B cell (primary cell): ENCODE measurements at regions not wholly inside any gene's neighbourhood (a gene's known extent, or its start where the extent isn't known, plus 50 kb on each side); places are given as distances from the start of the nearest gene placed in this dataset.

ENCODE experiments used
- ATAC-seq: fragments of 200-7000 bp; cut with Tn5 transposase; one replicate; pipeline ENCODE4 v1.10.0; 2021; ENCODE audit warnings: low read depth, mild to moderate bottlenecking, moderate number of reproducible peaks, moderate library complexity
- CTCF ChIA-PET: fragments of 350-600 bp; sonication (Branson Sonifier 250); formaldehyde crosslinking; loops from one replicate; lab custom pipeline; 2021; ENCODE audit warnings: antibody characterized with exemption, inconsistent platforms; lab: Charles Lee
- POLR2A ChIA-PET: fragments of 350-600 bp; sonication (Branson Sonifier 250); formaldehyde crosslinking; loops from one replicate; lab custom pipeline; 2021; ENCODE audit warnings: antibody characterized with exemption; lab: Charles Lee
- DNase-seq: peaks from one replicate; pipeline ENCODE4 v3.0.0; 2013
- H2AFZ ChIP-seq: 2 replicates; pipeline ENCODE4 v1.6.1; 2012; ENCODE audit warnings: mild to moderate bottlenecking, low read depth, low read length; ENCODE audit not compliant: insufficient read depth, poor library complexity, severe bottlenecking
- H3K27ac ChIP-seq, 2 donors: 1 replicate in 1 of 2; 2 replicates in 1 of 2; pipeline ENCODE4 v1.5.1; 2012 to 2013; ENCODE audit warnings: low read length in 2 of 2, mild to moderate bottlenecking in 2 of 2, moderate library complexity in 1 of 2
- H3K27me3 ChIP-seq, 4 experiments: fragments of 200-600 bp in 1 of 4; sonication (generic) in 1 of 4; replicated peaks in 1 of 4; 1 replicate in 2 of 4; 2 replicates in 2 of 4; pipeline versions ENCODE4 v1.6.1 to v1.7.0; 2013 to 2016; ENCODE audit warnings: low read length in 3 of 4, mild to moderate bottlenecking in 2 of 4, mixed read lengths in 1 of 4, moderate library complexity in 1 of 4; ENCODE audit not compliant: insufficient read depth in 4 of 4, control insufficient read depth in 3 of 4; ENCODE audit errors: control extremely low read depth in 1 of 4
- H3K36me3 ChIP-seq, 2 experiments: replicated peaks in 1 of 2; 1 replicate in 1 of 2; 2 replicates in 1 of 2; pipeline versions ENCODE4 v1.6.1 to v1.7.1; 2013; ENCODE audit warnings: low read length in 1 of 2; ENCODE audit not compliant: insufficient read depth in 2 of 2, control insufficient read depth in 1 of 2; ENCODE audit errors: control extremely low read depth in 1 of 2, extremely low read depth in 1 of 2
- H3K4me1 ChIP-seq, 2 donors: fragments of 200-600 bp in 1 of 2; sonication (generic) in 1 of 2; 1 replicate in 1 of 2; 2 replicates in 1 of 2; pipeline versions ENCODE4 v1.5.1 to v1.6.1; 2013 to 2017; ENCODE audit warnings: low read length in 2 of 2; ENCODE audit not compliant: control insufficient read depth in 2 of 2, insufficient read depth in 2 of 2
- H3K4me2 ChIP-seq: replicated peaks from 2 replicates; pipeline ENCODE3; 2012; ENCODE audit warnings: mild to moderate bottlenecking, low read depth, low read length; ENCODE audit not compliant: poor library complexity, severe bottlenecking
- H3K4me3 ChIP-seq, 5 experiments: fragments of 200-600 bp in 1 of 5; sonication (generic) in 1 of 5; 1 replicate in 3 of 5; 2 replicates in 2 of 5; pipeline versions ENCODE4 v1.5.1 to v1.7.0; 2011 to 2016; ENCODE audit warnings: low read length in 4 of 5, mild to moderate bottlenecking in 4 of 5, low read depth in 2 of 5, control low read depth in 1 of 5, moderate library complexity in 1 of 5; ENCODE audit not compliant: insufficient read depth in 1 of 5; ENCODE audit errors: control extremely low read depth in 1 of 5, extremely low read depth in 1 of 5
- H3K79me2 ChIP-seq: fragments of 200-600 bp; sonication (generic); one replicate; pipeline ENCODE4 v1.6.0; 2016; ENCODE audit warnings: low read length; ENCODE audit not compliant: control insufficient read depth, insufficient read depth
- H3K9ac ChIP-seq: fragments of 200-600 bp; sonication (generic); 2 replicates; pipeline ENCODE4 v1.6.1; 2017; ENCODE audit warnings: mild to moderate bottlenecking, low read length, moderate library complexity
- H3K9me3 ChIP-seq, 3 donors: one replicate each; pipeline versions ENCODE4 v1.6.1 to v1.7.1; 2013; ENCODE audit warnings: low read length in 2 of 3; ENCODE audit not compliant: control insufficient read depth in 2 of 3, insufficient read depth in 1 of 3; ENCODE audit errors: control extremely low read depth in 1 of 3
- H4K20me1 ChIP-seq: 2 replicates; pipeline ENCODE4 v1.6.0; 2012; ENCODE audit warnings: mild to moderate bottlenecking, low read length; ENCODE audit not compliant: insufficient read depth, control insufficient read depth, poor library complexity, severe bottlenecking
- H3K27ac Mint-ChIP-seq: one replicate; pipeline ENCODE4 v1.8.0; 2021; ENCODE audit warnings: mixed read lengths
- H3K27me3 Mint-ChIP-seq: one replicate; pipeline ENCODE4 v1.8.0; 2021; ENCODE audit warnings: mixed read lengths
- H3K4me1 Mint-ChIP-seq: one replicate; pipeline ENCODE4 v1.8.0; 2021; ENCODE audit warnings: mixed read lengths
- H3K4me3 Mint-ChIP-seq: one replicate; pipeline ENCODE4 v1.8.0; 2021; ENCODE audit warnings: mixed read lengths
- H3K9me3 Mint-ChIP-seq: one replicate; pipeline ENCODE4 v1.8.0; 2022; ENCODE audit warnings: mixed read lengths; ENCODE audit not compliant: insufficient read depth
- EZH2 ChIP-seq: IDR thresholded peaks from 2 replicates; pipeline ENCODE4 v1.6.1; 2012; ENCODE audit warnings: borderline replicate concordance, low read depth, mild to moderate bottlenecking, moderate library complexity, low read length; ENCODE audit not compliant: insufficient read depth, poor library complexity, severe bottlenecking
- WGBS: methylation state at CpG from one replicate; pipeline ENCODE4 v1.1.5; 2013; ENCODE audit warnings: missing lambda C conversion rate; ENCODE audit not compliant: insufficient coverage; 5-methylcytosine and 5-hydroxymethylcytosine counted together
- intact Hi-C: fragments of 100-400 bp; cut with micrococcal nuclease; formaldehyde crosslinking; loops from one replicate; pipeline ENCODE4 v1.10.0; 2022
- TF ChIP-seq, protein P1 (sequence below): fragments of 200-600 bp; IDR thresholded peaks from one replicate; pipeline ENCODE4 v1.8.0; 2022; ENCODE audit warnings: antibody characterized with exemption, mild to moderate bottlenecking

DNA sequence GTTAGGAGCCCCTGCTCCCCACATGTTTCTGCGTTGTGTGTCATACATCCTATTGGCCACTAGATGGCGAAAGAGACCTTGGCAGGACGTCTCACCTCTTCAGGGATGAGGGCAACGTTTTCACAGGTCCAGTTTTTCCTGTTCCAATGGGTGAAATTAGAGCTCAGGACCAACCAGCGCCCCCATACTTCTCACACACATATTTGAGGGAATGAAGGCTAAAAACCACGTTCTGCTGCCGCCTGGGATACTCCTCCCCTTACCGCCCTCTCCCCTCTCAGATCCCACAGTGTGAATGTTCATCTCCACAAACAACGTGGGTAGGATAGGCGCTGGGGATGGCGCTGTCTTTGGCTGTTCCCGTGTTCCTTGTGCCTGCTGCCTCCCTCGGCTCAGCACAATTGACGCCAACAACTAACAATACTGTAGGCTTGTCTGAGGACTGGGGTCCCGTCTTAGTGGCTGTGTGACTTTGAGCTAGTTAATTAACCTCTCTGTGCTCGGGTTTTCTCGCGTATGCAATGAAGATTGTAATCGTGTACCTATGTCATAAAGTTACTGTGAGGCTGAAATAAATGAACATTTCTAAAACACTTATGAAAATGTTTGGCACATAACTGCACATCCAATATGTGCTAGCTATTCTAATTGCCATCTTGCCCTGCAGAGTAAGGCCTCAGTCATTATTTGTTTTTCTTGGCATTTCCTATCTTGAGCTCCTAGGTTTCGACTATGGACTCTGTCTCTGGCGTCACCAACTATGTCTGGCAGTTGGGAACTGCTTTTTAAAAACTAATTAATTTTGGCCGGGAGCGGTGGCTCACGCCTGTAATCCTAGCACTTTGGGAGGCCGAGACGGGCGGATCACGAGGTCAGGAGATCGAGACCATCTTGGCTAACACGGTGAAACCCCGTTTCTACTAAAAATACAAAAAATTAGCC is 181.3 kb upstream of the STK26 start:
- Histone ChIP-seq H3K36me3 (no peaks in the 10 kb centered on the region), H3K4me3 (no peak overlapping the region), H3K27me3 (no peaks in the 10 kb centered on the region), H3K9ac (no peak overlapping the region), H3K27ac (no peak overlapping the region), H4K20me1 (no peaks in the 10 kb centered on the region), H2AFZ (peak overlapping the region; percentile 42), H3K9me3 (no peaks in the 10 kb centered on the region), H3K79me2 (no peaks in the 10 kb centered on the region), H3K4me1 (peaks cover 6 to 7% of the 10 kb centered on the region in 2 donors), H3K4me2 (peak overlapping the region; percentile 40)
- CTCF ChIA-PET = interaction anchor here (0.7 to 5.2 kb wide), 17 partner anchors 9 to 790 kb away, joined by 3 to 35 read pairs (median 4); partner anchors contain the start of gene RAP2C
- H3K27ac Mint-ChIP-seq = no peak overlapping the region
- peak; percentile 66 for DNase-seq
- no peak overlapping the region for H3K4me3 Mint-ChIP-seq
- intact Hi-C loops = loop anchor here (1.0 kb wide), 2 partner anchors 378 to 790 kb away; partner anchors contain the start of gene RAP2C
- H3K4me1 Mint-ChIP-seq = peaks cover 3% of the 10 kb centered on the region
- no peaks in the 10 kb centered on the region for H3K9me3 Mint-ChIP-seq
- peak; percentile 67 for ATAC-seq
- 61% methylated on average over 3 of the region's 31 CpGs for WGBS
- POLR2A ChIA-PET = interaction anchor here (0.6 kb wide), 1 partner anchor 375 kb away, joined by 3 read pairs; no protein-coding TSS in a partner anchor
- no peaks in the 10 kb centered on the region for H3K27me3 Mint-ChIP-seq
- TF ChIP-seq, protein P1, sequence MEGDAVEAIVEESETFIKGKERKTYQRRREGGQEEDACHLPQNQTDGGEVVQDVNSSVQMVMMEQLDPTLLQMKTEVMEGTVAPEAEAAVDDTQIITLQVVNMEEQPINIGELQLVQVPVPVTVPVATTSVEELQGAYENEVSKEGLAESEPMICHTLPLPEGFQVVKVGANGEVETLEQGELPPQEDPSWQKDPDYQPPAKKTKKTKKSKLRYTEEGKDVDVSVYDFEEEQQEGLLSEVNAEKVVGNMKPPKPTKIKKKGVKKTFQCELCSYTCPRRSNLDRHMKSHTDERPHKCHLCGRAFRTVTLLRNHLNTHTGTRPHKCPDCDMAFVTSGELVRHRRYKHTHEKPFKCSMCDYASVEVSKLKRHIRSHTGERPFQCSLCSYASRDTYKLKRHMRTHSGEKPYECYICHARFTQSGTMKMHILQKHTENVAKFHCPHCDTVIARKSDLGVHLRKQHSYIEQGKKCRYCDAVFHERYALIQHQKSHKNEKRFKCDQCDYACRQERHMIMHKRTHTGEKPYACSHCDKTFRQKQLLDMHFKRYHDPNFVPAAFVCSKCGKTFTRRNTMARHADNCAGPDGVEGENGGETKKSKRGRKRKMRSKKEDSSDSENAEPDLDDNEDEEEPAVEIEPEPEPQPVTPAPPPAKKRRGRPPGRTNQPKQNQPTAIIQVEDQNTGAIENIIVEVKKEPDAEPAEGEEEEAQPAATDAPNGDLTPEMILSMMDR = peak; percentile 73
- TF ChIP-seq EZH2 = no peak

DNA sequence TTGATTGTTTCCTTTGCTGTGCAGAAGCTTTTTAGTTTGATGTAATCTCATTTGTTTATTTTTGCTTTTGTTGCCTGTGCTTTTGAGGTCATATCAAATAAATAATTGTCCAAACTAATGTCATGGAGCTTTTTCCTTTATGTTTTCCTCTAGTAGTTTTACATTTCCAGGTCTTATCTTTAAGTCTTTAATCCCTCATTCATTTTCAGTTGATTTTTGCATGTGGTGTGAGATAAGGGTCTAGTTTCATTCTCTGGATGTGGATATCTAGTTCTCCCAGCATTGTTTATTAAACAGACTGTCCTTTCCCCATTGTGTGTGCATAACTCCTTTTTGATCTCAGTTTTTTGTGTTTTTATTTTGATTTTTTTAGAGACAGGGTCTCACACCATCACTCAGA is 179.1 kb upstream of the STK26 start:
- H3K79me2 ChIP-seq = no peaks in the 10 kb centered on the region
- no peak overlapping the region for H3K4me3 Mint-ChIP-seq
- H3K4me2 ChIP-seq = no peak overlapping the region
- no peaks in the 10 kb centered on the region for H4K20me1 ChIP-seq
- ChIA-PET POLR2A (interaction anchor here (0.7 kb wide), 1 partner anchor 57 kb away, joined by 3 read pairs; no protein-coding TSS in a partner anchor), CTCF (interaction anchor here (1.1 to 5.2 kb wide), 3 partner anchors 376 to 787 kb away, joined by 4 to 35 read pairs (median 4); partner anchors contain the start of gene RAP2C)
- H3K36me3 ChIP-seq = no peaks in the 10 kb centered on the region
- ATAC-seq (no peak), DNase-seq (no peak)
- no peak for TF ChIP-seq EZH2
- TF ChIP-seq, protein P1 = no peak
- H3K27ac ChIP-seq = no peak overlapping the region
- no peaks in the 10 kb centered on the region for H3K27me3 Mint-ChIP-seq
- no peak overlapping the region for H3K4me3 ChIP-seq
- H3K4me1 ChIP-seq = peaks cover 6 to 7% of the 10 kb centered on the region in 2 donors
- no peaks in the 10 kb centered on the region for H3K9me3 Mint-ChIP-seq
- H3K27me3 ChIP-seq = no peaks in the 10 kb centered on the region
- H3K9ac ChIP-seq = no peak overlapping the region
- intact Hi-C loops = no loop called here
- H3K4me1 Mint-ChIP-seq = peaks cover 3% of the 10 kb centered on the region
- no peak overlapping the region for H3K27ac Mint-ChIP-seq
- no peak overlapping the region for H2AFZ ChIP-seq
- no peaks in the 10 kb centered on the region for H3K9me3 ChIP-seq
